ENCODE measurements at regions not wholly inside any gene's neighbourhood (a gene's known extent, or its start where the extent isn't known, plus 50 kb on each side); places are given as distances from the start of the nearest gene placed in this dataset.

GRCh38 chr1:14303011-14303410, 295.5 kb upstream of the KAZN start:
- TF ChIP-seq CTCF (conservative IDR thresholded peaks at IDR 0.05) (no peak), ZFX (IDR thresholded peaks at IDR 0.05) (no peak)

All from C4-2B (cell line).